ENCODE measurements at regions not wholly inside any gene's neighbourhood (a gene's known extent, or its start where the extent isn't known, plus 50 kb on each side); places are given as distances from the start of the nearest gene placed in this dataset.

DNA sequence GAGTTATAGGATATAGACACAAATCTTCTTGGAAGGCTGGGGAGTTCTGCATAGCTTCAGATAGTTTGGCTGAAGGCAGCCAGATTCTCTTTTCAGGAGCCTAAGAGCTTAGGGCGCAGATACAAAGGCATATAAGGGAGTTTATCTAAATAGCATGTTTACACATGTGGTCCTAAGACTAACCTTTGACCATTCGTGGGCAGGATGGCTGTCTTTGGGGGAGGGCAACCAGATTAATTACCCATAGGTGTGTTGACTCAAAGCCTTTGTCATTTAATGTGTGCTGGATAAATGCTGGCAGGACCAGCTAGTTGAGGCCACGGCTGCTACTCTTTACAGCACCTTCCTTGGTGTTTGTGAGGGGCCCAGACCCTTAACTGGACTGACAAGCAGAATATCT is 71.8 kb downstream of the IER5 start:
- H3K27me3 ChIP-seq (ENCODE audit: control insufficient read depth, insufficient read depth, low read length, poor library complexity, severe bottlenecking) = no peaks in the 10 kb centered on the region
- no peaks in the 10 kb centered on the region for H3K4me1 Mint-ChIP-seq
- no peaks in the 10 kb centered on the region for H3K4me1 ChIP-seq (ENCODE audit: control insufficient read depth, insufficient read depth, low read length)
- H3K27ac ChIP-seq (ENCODE audit: low read depth, low read length) = no peak overlapping the region
- H3K27ac Mint-ChIP-seq = no peak overlapping the region
- H3K9ac ChIP-seq (ENCODE audit: extremely low read depth, low read length, poor library complexity, severe bottlenecking) = no peak overlapping the region
- TF ChIP-seq, protein P1, sequence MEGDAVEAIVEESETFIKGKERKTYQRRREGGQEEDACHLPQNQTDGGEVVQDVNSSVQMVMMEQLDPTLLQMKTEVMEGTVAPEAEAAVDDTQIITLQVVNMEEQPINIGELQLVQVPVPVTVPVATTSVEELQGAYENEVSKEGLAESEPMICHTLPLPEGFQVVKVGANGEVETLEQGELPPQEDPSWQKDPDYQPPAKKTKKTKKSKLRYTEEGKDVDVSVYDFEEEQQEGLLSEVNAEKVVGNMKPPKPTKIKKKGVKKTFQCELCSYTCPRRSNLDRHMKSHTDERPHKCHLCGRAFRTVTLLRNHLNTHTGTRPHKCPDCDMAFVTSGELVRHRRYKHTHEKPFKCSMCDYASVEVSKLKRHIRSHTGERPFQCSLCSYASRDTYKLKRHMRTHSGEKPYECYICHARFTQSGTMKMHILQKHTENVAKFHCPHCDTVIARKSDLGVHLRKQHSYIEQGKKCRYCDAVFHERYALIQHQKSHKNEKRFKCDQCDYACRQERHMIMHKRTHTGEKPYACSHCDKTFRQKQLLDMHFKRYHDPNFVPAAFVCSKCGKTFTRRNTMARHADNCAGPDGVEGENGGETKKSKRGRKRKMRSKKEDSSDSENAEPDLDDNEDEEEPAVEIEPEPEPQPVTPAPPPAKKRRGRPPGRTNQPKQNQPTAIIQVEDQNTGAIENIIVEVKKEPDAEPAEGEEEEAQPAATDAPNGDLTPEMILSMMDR (conservative IDR thresholded peaks at IDR 0.05) = no peak
- peaks cover 57% of the 10 kb centered on the region for H3K9me3 ChIP-seq (ENCODE audit: control insufficient read depth, low read length)
- no peak overlapping the region for H3K4me3 Mint-ChIP-seq
- peaks cover 11% of the 10 kb centered on the region for H3K27me3 Mint-ChIP-seq (ENCODE audit: insufficient read depth)
- H3K9me3 Mint-ChIP-seq = peaks cover 56% of the 10 kb centered on the region
- H3K36me3 Mint-ChIP-seq (ENCODE audit: low read depth) = no peaks in the 10 kb centered on the region
- H3K4me3 ChIP-seq (ENCODE audit: low read length) = no peak overlapping the region
- H3K36me3 ChIP-seq (ENCODE audit: control insufficient read depth, insufficient read depth, low read length) = no peaks in the 10 kb centered on the region
- 81 to 86% methylated on average over 2 to 3 of the region's 3 CpGs for WGBS, 2 experiments (ENCODE audit: insufficient coverage in 1 of 2, insufficient read length in 1 of 2)
- no peak for DNase-seq

DNA sequence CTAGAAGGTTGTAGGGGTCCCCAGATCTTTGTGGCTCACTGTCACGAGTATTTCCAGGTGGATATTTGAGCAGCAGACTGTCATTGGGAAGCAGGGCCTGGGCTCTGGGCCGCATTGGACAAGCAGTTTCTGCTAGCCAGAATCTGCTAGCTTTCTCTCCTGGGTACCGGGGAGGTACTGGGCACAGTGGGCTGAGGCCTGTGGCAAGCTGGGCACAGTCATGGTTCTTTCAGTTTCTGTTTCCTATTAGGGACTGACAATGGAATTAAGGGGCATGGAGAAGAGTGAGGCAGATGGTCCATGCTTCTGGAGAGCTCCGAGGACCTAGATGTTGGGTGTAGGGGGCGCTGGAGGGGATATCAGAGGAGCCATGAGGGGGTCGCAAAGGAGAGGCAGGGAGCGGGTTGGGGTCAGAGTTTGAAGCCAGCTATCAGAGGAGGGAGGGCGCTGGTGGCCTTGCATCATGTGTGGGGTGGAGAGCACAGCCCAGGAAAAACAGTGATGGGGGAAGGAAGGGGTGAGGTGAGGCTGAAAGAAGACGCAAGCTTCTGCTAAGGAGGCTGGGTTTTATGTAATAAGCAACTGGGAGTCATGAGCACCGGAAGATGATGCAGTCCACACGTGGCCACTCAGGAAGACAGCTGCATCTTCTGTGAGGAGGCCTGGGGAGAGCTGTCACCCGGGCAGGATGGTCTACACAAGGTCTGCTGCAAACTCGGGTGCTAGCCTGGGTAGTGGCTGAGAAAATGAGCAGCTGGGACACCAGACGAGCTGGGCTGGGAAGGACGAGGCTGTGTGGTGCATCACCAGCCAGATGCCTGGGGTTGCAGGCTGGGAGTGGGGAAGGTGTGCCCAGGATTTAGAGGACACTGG is 72.7 kb downstream of the IER5 start:
- no peak overlapping the region for H3K4me3 Mint-ChIP-seq
- peaks cover 54% of the 10 kb centered on the region for H3K9me3 Mint-ChIP-seq
- no peak overlapping the region for H3K4me3 ChIP-seq (ENCODE audit: low read length)
- H3K27ac Mint-ChIP-seq = no peak overlapping the region
- H3K4me1 Mint-ChIP-seq = peaks cover under 1% of the 10 kb centered on the region
- H3K27me3 Mint-ChIP-seq (ENCODE audit: insufficient read depth) = peaks cover 11% of the 10 kb centered on the region
- H3K27me3 ChIP-seq (ENCODE audit: control insufficient read depth, insufficient read depth, low read length, poor library complexity, severe bottlenecking) = no peaks in the 10 kb centered on the region
- no peaks in the 10 kb centered on the region for H3K4me1 ChIP-seq (ENCODE audit: control insufficient read depth, insufficient read depth, low read length)
- WGBS, 2 experiments (ENCODE audit: insufficient coverage in 1 of 2, insufficient read length in 1 of 2) = 91 to 96% methylated on average over 7 to 15 of the region's 15 CpGs
- TF ChIP-seq, protein P1 (conservative IDR thresholded peaks at IDR 0.05) = no peak
- peaks cover 52% of the 10 kb centered on the region for H3K9me3 ChIP-seq (ENCODE audit: control insufficient read depth, low read length)
- H3K27ac ChIP-seq (ENCODE audit: low read depth, low read length) = no peak overlapping the region
- H3K36me3 ChIP-seq (ENCODE audit: control insufficient read depth, insufficient read depth, low read length) = no peaks in the 10 kb centered on the region
- H3K36me3 Mint-ChIP-seq (ENCODE audit: low read depth) = no peaks in the 10 kb centered on the region
- H3K9ac ChIP-seq (ENCODE audit: extremely low read depth, low read length, poor library complexity, severe bottlenecking) = no peak overlapping the region
- no peak for DNase-seq

DNA sequence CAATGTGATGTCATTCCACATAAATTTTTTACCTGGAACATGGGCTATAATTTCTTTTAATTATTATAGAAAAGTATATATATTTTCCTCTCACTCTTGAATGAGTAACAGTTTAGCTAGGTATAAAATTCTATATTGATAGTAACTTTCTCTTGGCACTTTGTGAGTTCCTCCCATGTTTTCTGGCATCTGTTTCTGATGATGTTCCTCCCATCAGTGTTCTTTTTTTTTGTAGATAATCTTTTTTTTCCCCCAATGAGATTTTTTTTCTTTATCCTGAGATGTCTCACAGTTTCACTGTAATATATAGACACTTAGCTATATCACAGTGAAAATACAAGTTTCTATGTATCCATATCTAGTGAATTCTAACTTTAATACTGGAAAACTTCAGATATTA is 75.2 kb downstream of the IER5 start:
- no peak for DNase-seq
- Mint-ChIP-seq H3K9me3 (peaks cover 46% of the 10 kb centered on the region), H3K4me3 (no peak overlapping the region), H3K36me3 (ENCODE audit: low read depth) (no peaks in the 10 kb centered on the region), H3K27me3 (ENCODE audit: insufficient read depth) (peaks cover 14% of the 10 kb centered on the region), H3K27ac (no peak overlapping the region), H3K4me1 (peaks cover 3% of the 10 kb centered on the region)
- peaks cover 39% of the 10 kb centered on the region for H3K9me3 ChIP-seq (ENCODE audit: control insufficient read depth, low read length)
- TF ChIP-seq, protein P1 (conservative IDR thresholded peaks at IDR 0.05) = no peak
- no peak overlapping the region for H3K9ac ChIP-seq (ENCODE audit: extremely low read depth, low read length, poor library complexity, severe bottlenecking)
- H3K36me3 ChIP-seq (ENCODE audit: control insufficient read depth, insufficient read depth, low read length) = no peaks in the 10 kb centered on the region
- no peaks in the 10 kb centered on the region for H3K27me3 ChIP-seq (ENCODE audit: control insufficient read depth, insufficient read depth, low read length, poor library complexity, severe bottlenecking)
- H3K4me1 ChIP-seq (ENCODE audit: control insufficient read depth, insufficient read depth, low read length) = no peaks in the 10 kb centered on the region
- H3K4me3 ChIP-seq (ENCODE audit: low read length) = no peak overlapping the region
- no peak overlapping the region for H3K27ac ChIP-seq (ENCODE audit: low read depth, low read length)

All from endodermal cell (in vitro differentiated cells).